GM12872 (cell line): ENCODE measurements at regions not wholly inside any gene's neighbourhood (a gene's known extent, or its start where the extent isn't known, plus 50 kb on each side); places are given as distances from the start of the nearest gene placed in this dataset.

Experiments
- TF ChIP-seq, protein P1 (sequence below): IDR thresholded peaks from 3 replicates; pipeline ENCODE4 v1.5.1; 2011; ENCODE audit warnings: low read depth, mild to moderate bottlenecking, low read length, moderate library complexity; ENCODE audit not compliant: insufficient read depth

GRCh38 chrX:117788339-117788738 is 328.3 kb downstream of the KLHL13 start:
- TF ChIP-seq, protein P1, sequence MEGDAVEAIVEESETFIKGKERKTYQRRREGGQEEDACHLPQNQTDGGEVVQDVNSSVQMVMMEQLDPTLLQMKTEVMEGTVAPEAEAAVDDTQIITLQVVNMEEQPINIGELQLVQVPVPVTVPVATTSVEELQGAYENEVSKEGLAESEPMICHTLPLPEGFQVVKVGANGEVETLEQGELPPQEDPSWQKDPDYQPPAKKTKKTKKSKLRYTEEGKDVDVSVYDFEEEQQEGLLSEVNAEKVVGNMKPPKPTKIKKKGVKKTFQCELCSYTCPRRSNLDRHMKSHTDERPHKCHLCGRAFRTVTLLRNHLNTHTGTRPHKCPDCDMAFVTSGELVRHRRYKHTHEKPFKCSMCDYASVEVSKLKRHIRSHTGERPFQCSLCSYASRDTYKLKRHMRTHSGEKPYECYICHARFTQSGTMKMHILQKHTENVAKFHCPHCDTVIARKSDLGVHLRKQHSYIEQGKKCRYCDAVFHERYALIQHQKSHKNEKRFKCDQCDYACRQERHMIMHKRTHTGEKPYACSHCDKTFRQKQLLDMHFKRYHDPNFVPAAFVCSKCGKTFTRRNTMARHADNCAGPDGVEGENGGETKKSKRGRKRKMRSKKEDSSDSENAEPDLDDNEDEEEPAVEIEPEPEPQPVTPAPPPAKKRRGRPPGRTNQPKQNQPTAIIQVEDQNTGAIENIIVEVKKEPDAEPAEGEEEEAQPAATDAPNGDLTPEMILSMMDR: no peak

DNA sequence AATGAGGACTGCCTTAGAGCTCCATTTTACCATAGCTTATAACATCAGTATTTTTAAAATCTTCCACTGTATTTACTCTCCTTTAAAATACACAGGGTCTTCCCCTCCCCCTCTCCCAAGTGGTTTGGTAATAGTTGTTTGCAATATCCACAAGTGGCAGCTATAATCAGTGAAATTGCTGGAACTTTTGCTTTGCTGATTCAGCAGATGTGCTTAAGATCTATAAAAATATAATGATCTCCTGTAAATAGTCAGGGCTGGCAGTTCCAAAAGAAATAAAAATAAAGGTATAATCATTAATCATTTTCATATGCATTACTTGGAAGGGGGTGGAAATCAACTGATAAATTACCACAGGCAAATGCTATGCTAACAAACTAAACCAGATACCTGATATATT is 345.2 kb downstream of the KLHL13 start:
- TF ChIP-seq, protein P1: no peak

- TF ChIP-seq, protein P1: no peak
These were observed 347.6 kb downstream of the KLHL13 start for GRCh38 chrX:117768861-117769604.

DNA sequence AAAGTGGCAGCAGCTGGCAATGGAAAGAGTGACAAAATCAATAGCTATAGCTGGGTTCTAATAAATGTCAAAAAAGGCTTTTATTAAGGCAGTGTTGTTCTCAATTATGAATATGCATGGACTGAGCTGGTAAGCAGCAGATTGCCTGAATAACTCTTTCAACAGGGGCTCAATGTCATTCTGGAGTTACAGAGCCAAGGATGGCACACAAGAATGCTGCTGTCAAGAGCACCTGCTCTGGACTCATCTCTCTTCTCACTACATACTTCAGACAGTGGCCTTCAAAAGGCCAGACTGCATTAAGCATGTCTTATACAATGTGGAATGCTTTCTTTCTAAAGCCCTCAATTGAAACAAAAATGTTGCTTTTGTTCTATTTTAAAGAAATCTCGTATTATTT is 351.4 kb downstream of the KLHL13 start:
- TF ChIP-seq, protein P1: no peak

GRCh38 chrX:117752745-117753144 is 363.9 kb downstream of the KLHL13 start:
- TF ChIP-seq, protein P1: no peak

GRCh38 chrX:117751155-117751554 is 365.5 kb downstream of the KLHL13 start:
- TF ChIP-seq, protein P1: no peak

- TF ChIP-seq, protein P1: no peak
These were observed 371.7 kb downstream of the KLHL13 start for GRCh38 chrX:117744958-117745357.
